CD8-positive, alpha-beta memory T cell (primary cell): ENCODE measurements at regions not wholly inside any gene's neighbourhood (a gene's known extent, or its start where the extent isn't known, plus 50 kb on each side); places are given as distances from the start of the nearest gene placed in this dataset.
A peak's percentile ranks its signal among the peaks of the same experiment; 100 is the strongest.

Experiments used
- CTCF ChIA-PET: fragments of 350-600 bp; sonication (Branson Sonifier 250); formaldehyde crosslinking; loops from one replicate; lab custom pipeline; 2021; ENCODE audit warnings: antibody characterized with exemption; lab: Charles Lee
- POLR2A ChIA-PET: fragments of 350-600 bp; sonication (Branson Sonifier 250); formaldehyde crosslinking; loops from one replicate; lab custom pipeline; 2021; ENCODE audit warnings: antibody characterized with exemption; lab: Charles Lee
- DNase-seq, 5 donors: peaks; one replicate each; pipeline versions ENCODE4 v3.0.0 to v3.0.0-alpha.2; 2020 to 2022; ENCODE audit warnings: mixed read lengths in 1 of 5
- H3K27ac ChIP-seq: one replicate; pipeline ENCODE4 v1.7.0; 2013; ENCODE audit warnings: low read depth, mild to moderate bottlenecking, low read length, moderate library complexity
- H3K27me3 ChIP-seq: 2 replicates; pipeline ENCODE4 v1.7.0; 2013; ENCODE audit warnings: low read length, mild to moderate bottlenecking; ENCODE audit not compliant: insufficient read depth, poor library complexity, severe bottlenecking
- H3K36me3 ChIP-seq: 2 replicates; pipeline ENCODE4 v1.7.0; 2013; ENCODE audit warnings: mild to moderate bottlenecking, low read length, moderate library complexity; ENCODE audit not compliant: insufficient read depth
- H3K4me1 ChIP-seq: 2 replicates; pipeline ENCODE4 v1.7.0; 2013; ENCODE audit warnings: mild to moderate bottlenecking, low read length, moderate library complexity; ENCODE audit not compliant: insufficient read depth
- H3K4me3 ChIP-seq: 2 replicates; pipeline ENCODE4 v1.7.0; 2013; ENCODE audit warnings: mild to moderate bottlenecking, low read length
- H3K9me3 ChIP-seq: 2 replicates; pipeline ENCODE4 v1.7.0; 2013; ENCODE audit warnings: mild to moderate bottlenecking, low read length
- H3K27ac Mint-ChIP-seq, 8 donors: one replicate each; pipeline ENCODE4 v1.8.0; 2020 to 2021; ENCODE audit warnings: mixed read lengths in 8 of 8, mild to moderate bottlenecking in 6 of 8, inconsistent platforms in 3 of 8, moderate library complexity in 3 of 8
- H3K27me3 Mint-ChIP-seq, 2 donors: one replicate each; pipeline ENCODE4 v1.8.0; 2020 to 2021; ENCODE audit warnings: mixed read lengths in 2 of 2, mild to moderate bottlenecking in 1 of 2, moderate library complexity in 1 of 2
- H3K36me3 Mint-ChIP-seq, 3 donors: one replicate each; pipeline ENCODE4 v1.8.0; 2020 to 2021; ENCODE audit warnings: mixed read lengths in 3 of 3, inconsistent platforms in 1 of 3, mild to moderate bottlenecking in 1 of 3
- H3K4me1 Mint-ChIP-seq, 3 donors: one replicate each; pipeline ENCODE4 v1.8.0; 2020 to 2021; ENCODE audit warnings: mixed read lengths in 3 of 3, inconsistent platforms in 1 of 3, mild to moderate bottlenecking in 1 of 3
- H3K4me3 Mint-ChIP-seq, 7 donors: one replicate each; pipeline ENCODE4 v1.8.0; 2020 to 2021; ENCODE audit warnings: mixed read lengths in 7 of 7, mild to moderate bottlenecking in 6 of 7, moderate library complexity in 4 of 7, inconsistent platforms in 2 of 7
- H3K9me3 Mint-ChIP-seq, 5 donors: one replicate each; pipeline ENCODE4 v1.8.0; 2020 to 2022; ENCODE audit warnings: mixed read lengths in 5 of 5, mild to moderate bottlenecking in 3 of 5, moderate library complexity in 2 of 5, inconsistent platforms in 1 of 5

GRCh38 chr20:1805161-1805581, 90.0 kb upstream of the SIRPA start:
- Mint-ChIP-seq H3K36me3 (no peaks in the 10 kb centered on the region), H3K27me3 (peaks cover 44 to 73% of the 10 kb centered on the region in 2 donors), H3K9me3 (no peaks in the 10 kb centered on the region), H3K27ac (no peak overlapping the region), H3K4me3 (no peak overlapping the region), H3K4me1 (peaks cover 6 to 16% (median 16%) of the 10 kb centered on the region in 3 donors)
- no peaks in the 10 kb centered on the region for H3K36me3 ChIP-seq
- no peak overlapping the region for H3K27ac ChIP-seq
- H3K4me3 ChIP-seq = no peak overlapping the region
- H3K4me1 ChIP-seq = peaks cover 14% of the 10 kb centered on the region
- DNase-seq = no peak
- POLR2A ChIA-PET = no interaction called here
- CTCF ChIA-PET = no interaction called here
- no peaks in the 10 kb centered on the region for H3K9me3 ChIP-seq
- peaks cover 30% of the 10 kb centered on the region for H3K27me3 ChIP-seq

DNA sequence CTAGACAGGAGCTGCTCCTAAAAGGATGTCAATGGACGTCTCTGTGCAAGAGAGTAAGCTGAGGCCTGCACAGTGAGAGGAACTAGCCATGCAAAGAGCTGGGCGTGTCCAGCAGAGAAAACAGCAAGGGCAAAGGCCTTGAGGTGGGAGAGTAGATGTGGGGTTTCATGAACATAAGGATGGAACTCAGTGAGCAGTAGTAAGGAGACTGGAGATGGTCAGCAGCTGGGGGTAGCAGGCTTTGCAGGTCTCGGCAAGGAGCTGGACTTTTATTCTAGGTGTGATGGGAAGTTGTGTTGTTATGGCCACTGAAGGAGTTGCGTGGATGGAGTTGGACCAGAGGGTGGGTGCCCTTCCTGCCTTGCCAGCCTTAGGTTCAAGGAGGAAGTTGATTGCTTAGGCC, 90.7 kb upstream of the SIRPA start:
- no peak overlapping the region for H3K27ac ChIP-seq
- peaks cover 14% of the 10 kb centered on the region for H3K4me1 ChIP-seq
- CTCF ChIA-PET = no interaction called here
- Mint-ChIP-seq H3K27ac (no peak overlapping the region), H3K4me3 (no peak overlapping the region), H3K36me3 (no peaks in the 10 kb centered on the region), H3K9me3 (no peaks in the 10 kb centered on the region), H3K4me1 (peaks cover 6 to 16% (median 16%) of the 10 kb centered on the region in 3 donors), H3K27me3 (peaks cover 40 to 72% of the 10 kb centered on the region in 2 donors)
- POLR2A ChIA-PET = no interaction called here
- H3K27me3 ChIP-seq = peaks cover 30% of the 10 kb centered on the region
- H3K36me3 ChIP-seq = no peaks in the 10 kb centered on the region
- no peaks in the 10 kb centered on the region for H3K9me3 ChIP-seq
- no peak for DNase-seq
- H3K4me3 ChIP-seq = no peak overlapping the region

- CTCF ChIA-PET = no interaction called here
- POLR2A ChIA-PET = no interaction called here
- H3K27me3 ChIP-seq = peaks cover 30% of the 10 kb centered on the region
- peaks cover 40 to 72% of the 10 kb centered on the region in 2 donors for H3K27me3 Mint-ChIP-seq
- H3K4me3 ChIP-seq = no peak overlapping the region
- no peaks in the 10 kb centered on the region for H3K36me3 ChIP-seq
- peak overlapping the region in 3 of 7 donors; percentile 17 to 42 (median 18) for H3K4me3 Mint-ChIP-seq
- no peaks in the 10 kb centered on the region for H3K36me3 Mint-ChIP-seq
- H3K9me3 Mint-ChIP-seq = no peaks in the 10 kb centered on the region
- DNase-seq = no peak
- no peak overlapping the region for H3K27ac ChIP-seq
- H3K4me1 Mint-ChIP-seq = peaks cover 6 to 16% (median 16%) of the 10 kb centered on the region in 3 donors
- no peak overlapping the region for H3K27ac Mint-ChIP-seq
- H3K4me1 ChIP-seq = peaks cover 14% of the 10 kb centered on the region
- H3K9me3 ChIP-seq = no peaks in the 10 kb centered on the region
Measured at GRCh38 chr20:1803932-1804501, 91.2 kb upstream of the SIRPA start.

- H3K9me3 Mint-ChIP-seq = no peaks in the 10 kb centered on the region
- no peaks in the 10 kb centered on the region for H3K36me3 Mint-ChIP-seq
- no peak overlapping the region for H3K27ac Mint-ChIP-seq
- Histone ChIP-seq H3K4me3 (no peak overlapping the region), H3K27me3 (peaks cover 30% of the 10 kb centered on the region), H3K36me3 (no peaks in the 10 kb centered on the region), H3K4me1 (peaks cover 14% of the 10 kb centered on the region), H3K27ac (no peak overlapping the region), H3K9me3 (no peaks in the 10 kb centered on the region)
- POLR2A ChIA-PET = no interaction called here
- CTCF ChIA-PET = interaction anchor here (1.7 kb wide), 1 partner anchor 26 kb away, joined by 3 read pairs; no protein-coding TSS in a partner anchor
- no peak for DNase-seq
- peak overlapping the region in 1 of 7 donors; percentile 18 for H3K4me3 Mint-ChIP-seq
- peaks cover 6 to 16% (median 16%) of the 10 kb centered on the region in 3 donors for H3K4me1 Mint-ChIP-seq
- H3K27me3 Mint-ChIP-seq = peaks cover 40 to 76% of the 10 kb centered on the region in 2 donors
Measured at GRCh38 chr20:1803061-1803931, 91.9 kb upstream of the SIRPA start.

- DNase-seq = peak in 1 of 5 donors; percentile 22
- POLR2A ChIA-PET = no interaction called here
- CTCF ChIA-PET = interaction anchor here (0.6 to 1.7 kb wide), 2 partner anchors 25 to 370 kb away, joined by 3 read pairs; no protein-coding TSS in a partner anchor
- Histone ChIP-seq H3K4me3 (no peak overlapping the region), H3K4me1 (peaks cover 14% of the 10 kb centered on the region), H3K36me3 (no peaks in the 10 kb centered on the region), H3K9me3 (no peaks in the 10 kb centered on the region), H3K27me3 (peaks cover 30% of the 10 kb centered on the region), H3K27ac (no peak overlapping the region)
- peaks cover 36 to 76% of the 10 kb centered on the region in 2 donors for H3K27me3 Mint-ChIP-seq
- H3K36me3 Mint-ChIP-seq = no peaks in the 10 kb centered on the region
- no peaks in the 10 kb centered on the region for H3K9me3 Mint-ChIP-seq
- peaks cover 6 to 16% (median 16%) of the 10 kb centered on the region in 3 donors for H3K4me1 Mint-ChIP-seq
- H3K27ac Mint-ChIP-seq = no peak overlapping the region
- peak overlapping the region in 5 of 7 donors; percentile 16 to 77 (median 29) for H3K4me3 Mint-ChIP-seq
Measured at GRCh38 chr20:1802385-1803060, 92.7 kb upstream of the SIRPA start.

- H3K36me3 ChIP-seq = no peaks in the 10 kb centered on the region
- H3K4me3 Mint-ChIP-seq = peak overlapping the region in 3 of 7 donors; percentile 19 to 49 (median 32)
- peaks cover 14% of the 10 kb centered on the region for H3K4me1 ChIP-seq
- ChIA-PET POLR2A (no interaction called here), CTCF (interaction anchor here (0.6 to 1.7 kb wide), 2 partner anchors 25 to 370 kb away, joined by 3 read pairs; no protein-coding TSS in a partner anchor)
- H3K9me3 ChIP-seq = no peaks in the 10 kb centered on the region
- H3K4me3 ChIP-seq = no peak overlapping the region
- DNase-seq = no peak
- H3K27me3 Mint-ChIP-seq = peaks cover 32 to 70% of the 10 kb centered on the region in 2 donors
- peaks cover 6 to 16% (median 16%) of the 10 kb centered on the region in 3 donors for H3K4me1 Mint-ChIP-seq
- no peak overlapping the region for H3K27ac ChIP-seq
- H3K9me3 Mint-ChIP-seq = no peaks in the 10 kb centered on the region
- H3K27me3 ChIP-seq = peaks cover 30% of the 10 kb centered on the region
- no peak overlapping the region for H3K27ac Mint-ChIP-seq
- H3K36me3 Mint-ChIP-seq = no peaks in the 10 kb centered on the region
Measured at GRCh38 chr20:1801929-1802306, 93.3 kb upstream of the SIRPA start.

DNA sequence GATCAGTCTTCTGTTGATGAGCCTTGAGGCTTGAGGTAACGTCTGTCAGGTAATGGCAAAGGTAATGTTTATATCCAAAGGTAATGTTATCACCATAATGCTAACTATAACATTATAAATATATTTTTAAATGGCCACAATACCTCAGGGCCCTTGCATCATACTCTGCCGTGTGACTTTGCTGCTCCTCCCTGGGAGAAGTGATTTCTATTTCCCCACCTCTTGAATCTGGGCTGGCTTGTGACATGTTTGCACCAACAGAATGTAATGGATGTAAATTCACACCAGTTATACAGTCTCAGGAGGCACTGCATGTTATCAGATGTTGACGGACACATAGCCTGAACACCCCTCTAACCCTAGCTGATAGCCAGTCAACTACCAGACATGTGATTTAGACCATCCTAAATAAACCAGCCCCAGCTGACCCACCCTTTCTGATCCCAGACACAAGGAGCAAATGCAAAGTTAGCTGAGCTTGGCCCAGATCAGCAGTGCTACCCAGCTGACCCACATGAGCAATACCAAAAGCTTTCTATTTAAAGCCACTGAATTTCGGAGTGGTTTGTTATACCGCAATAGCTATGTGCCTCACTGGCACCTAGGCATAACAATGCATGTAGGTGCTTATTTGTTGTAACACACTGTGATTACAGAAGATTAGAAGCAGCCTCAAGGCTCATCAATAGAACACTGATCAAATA, 93.8 kb upstream of the SIRPA start:
- Histone ChIP-seq H3K9me3 (no peaks in the 10 kb centered on the region), H3K27ac (no peak overlapping the region), H3K36me3 (no peaks in the 10 kb centered on the region), H3K27me3 (peaks cover 25% of the 10 kb centered on the region), H3K4me3 (no peak overlapping the region), H3K4me1 (peaks cover 14% of the 10 kb centered on the region)
- H3K27me3 Mint-ChIP-seq = peaks cover 32 to 65% of the 10 kb centered on the region in 2 donors
- H3K4me1 Mint-ChIP-seq = peaks cover 6 to 16% (median 16%) of the 10 kb centered on the region in 3 donors
- POLR2A ChIA-PET = no interaction called here
- no peaks in the 10 kb centered on the region for H3K36me3 Mint-ChIP-seq
- no peak overlapping the region for H3K4me3 Mint-ChIP-seq
- DNase-seq = no peak
- CTCF ChIA-PET = interaction anchor here (0.6 to 1.7 kb wide), 2 partner anchors 24 to 371 kb away, joined by 3 read pairs; no protein-coding TSS in a partner anchor
- no peak overlapping the region for H3K27ac Mint-ChIP-seq
- H3K9me3 Mint-ChIP-seq = no peaks in the 10 kb centered on the region
